ENCODE measurements at regions not wholly inside any gene's neighbourhood (a gene's known extent, or its start where the extent isn't known, plus 50 kb on each side); places are given as distances from the start of the nearest gene placed in this dataset.
A peak's percentile ranks its signal among the peaks of the same experiment; 100 is the strongest.

DNA sequence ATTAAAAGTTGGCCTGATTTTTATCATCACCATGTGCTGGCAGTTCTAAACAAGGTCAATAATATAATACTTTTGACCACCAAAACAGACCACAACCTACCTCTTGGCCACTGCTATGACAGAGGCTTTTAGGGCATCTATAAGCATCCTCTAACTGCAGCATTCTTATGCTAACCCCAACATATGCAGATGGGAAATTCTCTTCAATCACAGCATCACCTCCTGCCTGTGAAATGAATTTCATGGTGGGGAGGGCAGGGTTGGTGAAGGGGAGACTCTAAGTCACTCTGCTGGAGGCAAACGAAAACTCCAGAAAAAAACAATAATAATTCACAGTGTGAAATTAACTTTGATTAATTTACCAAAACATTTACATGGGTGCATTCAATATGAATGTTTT, 78.8 kb upstream of the FAR2 start:
- H3K9me3 Mint-ChIP-seq (ENCODE audit: unreplicated experiment): peaks cover 4% of the 10 kb centered on the region
- no peak for DNase-seq (ENCODE audit: extremely low spot score, unreplicated experiment)
- H3K36me3 Mint-ChIP-seq (ENCODE audit: unreplicated experiment): no peaks in the 10 kb centered on the region
- TF ChIP-seq, protein P1, sequence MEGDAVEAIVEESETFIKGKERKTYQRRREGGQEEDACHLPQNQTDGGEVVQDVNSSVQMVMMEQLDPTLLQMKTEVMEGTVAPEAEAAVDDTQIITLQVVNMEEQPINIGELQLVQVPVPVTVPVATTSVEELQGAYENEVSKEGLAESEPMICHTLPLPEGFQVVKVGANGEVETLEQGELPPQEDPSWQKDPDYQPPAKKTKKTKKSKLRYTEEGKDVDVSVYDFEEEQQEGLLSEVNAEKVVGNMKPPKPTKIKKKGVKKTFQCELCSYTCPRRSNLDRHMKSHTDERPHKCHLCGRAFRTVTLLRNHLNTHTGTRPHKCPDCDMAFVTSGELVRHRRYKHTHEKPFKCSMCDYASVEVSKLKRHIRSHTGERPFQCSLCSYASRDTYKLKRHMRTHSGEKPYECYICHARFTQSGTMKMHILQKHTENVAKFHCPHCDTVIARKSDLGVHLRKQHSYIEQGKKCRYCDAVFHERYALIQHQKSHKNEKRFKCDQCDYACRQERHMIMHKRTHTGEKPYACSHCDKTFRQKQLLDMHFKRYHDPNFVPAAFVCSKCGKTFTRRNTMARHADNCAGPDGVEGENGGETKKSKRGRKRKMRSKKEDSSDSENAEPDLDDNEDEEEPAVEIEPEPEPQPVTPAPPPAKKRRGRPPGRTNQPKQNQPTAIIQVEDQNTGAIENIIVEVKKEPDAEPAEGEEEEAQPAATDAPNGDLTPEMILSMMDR (IDR thresholded peaks at IDR 0.05): no peak
- H3K4me1 Mint-ChIP-seq (ENCODE audit: unreplicated experiment): peaks cover 15% of the 10 kb centered on the region
- no peak overlapping the region for H3K4me3 Mint-ChIP-seq (ENCODE audit: unreplicated experiment)
- H3K27me3 Mint-ChIP-seq (ENCODE audit: unreplicated experiment): no peaks in the 10 kb centered on the region
- H3K27ac Mint-ChIP-seq (ENCODE audit: unreplicated experiment): no peak overlapping the region

DNA sequence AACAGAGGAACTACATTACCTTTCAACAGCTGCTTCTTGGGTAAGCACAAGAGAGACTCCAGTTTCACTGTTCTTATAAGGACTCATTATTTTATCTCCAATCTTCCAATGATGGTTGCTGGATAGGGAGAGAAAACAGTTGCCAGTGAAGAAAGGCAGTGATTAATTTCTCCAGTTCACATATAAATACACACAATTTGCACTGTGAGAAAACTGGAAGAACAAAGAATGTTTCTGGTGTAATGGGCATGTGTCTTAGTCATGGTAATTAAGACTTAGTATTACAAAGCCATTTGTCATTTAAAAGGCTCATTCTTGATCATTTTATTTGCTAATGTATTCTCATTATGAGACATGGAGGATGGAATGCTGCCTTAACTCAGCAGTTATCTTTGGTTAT, 78.0 kb upstream of the FAR2 start:
- DNase-seq (ENCODE audit: extremely low spot score, unreplicated experiment): no peak

DNA sequence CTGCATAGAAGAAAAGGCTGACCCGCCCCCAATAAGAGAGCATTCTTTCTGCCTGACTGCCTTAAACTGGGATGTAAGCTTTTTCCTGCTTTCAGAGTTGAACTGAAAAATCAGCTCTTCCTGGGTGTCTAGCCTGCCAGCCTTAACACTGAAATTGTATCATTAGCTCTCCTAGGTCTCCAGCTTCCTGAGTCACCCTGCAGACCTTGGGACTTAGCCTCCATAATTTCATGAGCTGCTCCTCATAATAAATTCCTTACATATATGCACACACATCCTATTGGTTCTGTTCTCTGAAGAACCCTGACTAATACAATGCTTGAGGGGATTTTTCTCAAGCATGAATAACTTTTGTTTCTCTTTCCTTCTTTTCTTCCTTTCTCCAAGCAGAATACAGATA, 76.4 kb upstream of the FAR2 start:
- Mint-ChIP-seq H3K4me1 (ENCODE audit: unreplicated experiment) (peaks cover 16% of the 10 kb centered on the region), H3K9me3 (ENCODE audit: unreplicated experiment) (peaks cover 4% of the 10 kb centered on the region), H3K4me3 (ENCODE audit: unreplicated experiment) (no peak overlapping the region), H3K27ac (ENCODE audit: unreplicated experiment) (no peak overlapping the region), H3K27me3 (ENCODE audit: unreplicated experiment) (no peaks in the 10 kb centered on the region), H3K36me3 (ENCODE audit: unreplicated experiment) (no peaks in the 10 kb centered on the region)
- TF ChIP-seq, protein P1 (IDR thresholded peaks at IDR 0.05): no peak
- no peak for DNase-seq (ENCODE audit: extremely low spot score, unreplicated experiment)

More for the DNA sequence above, 78.0 kb upstream of the FAR2 start:
- Mint-ChIP-seq H3K27me3 (ENCODE audit: unreplicated experiment) (no peaks in the 10 kb centered on the region), H3K9me3 (ENCODE audit: unreplicated experiment) (peaks cover 4% of the 10 kb centered on the region), H3K36me3 (ENCODE audit: unreplicated experiment) (no peaks in the 10 kb centered on the region), H3K4me3 (ENCODE audit: unreplicated experiment) (no peak overlapping the region), H3K4me1 (ENCODE audit: unreplicated experiment) (peaks cover 16% of the 10 kb centered on the region), H3K27ac (ENCODE audit: unreplicated experiment) (no peak overlapping the region)
- TF ChIP-seq, protein P1 (IDR thresholded peaks at IDR 0.05): no peak

DNA sequence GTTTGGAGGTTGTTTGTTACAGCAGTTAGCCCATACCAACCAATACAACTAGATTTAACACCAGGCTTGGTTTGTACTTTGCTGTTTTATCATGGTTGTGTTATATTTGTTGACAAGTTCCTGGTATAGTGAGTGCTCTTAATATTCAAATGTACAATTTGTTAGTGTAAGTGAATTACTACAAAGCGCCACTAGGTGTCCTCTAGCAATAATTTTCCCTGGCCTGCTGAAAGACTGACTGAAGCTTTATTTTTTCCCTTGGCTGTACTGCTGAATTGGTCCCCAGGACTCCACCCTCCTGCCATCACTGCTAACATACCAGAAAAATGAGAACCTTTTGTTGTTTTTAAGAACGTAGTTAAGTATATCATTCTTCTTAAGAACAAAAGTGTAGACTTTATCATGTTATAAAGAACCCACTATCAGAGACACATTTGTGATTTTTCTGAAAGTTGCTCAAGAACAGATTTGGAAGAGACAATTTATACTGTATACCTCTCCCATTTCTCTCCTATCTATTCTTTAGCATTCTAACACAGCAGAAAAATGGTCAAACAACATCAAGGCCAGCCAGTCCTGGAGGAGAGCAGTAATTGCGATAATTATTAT, 75.3 kb upstream of the FAR2 start:
- DNase-seq (ENCODE audit: extremely low spot score, unreplicated experiment): no peak
- Mint-ChIP-seq H3K36me3 (ENCODE audit: unreplicated experiment) (no peaks in the 10 kb centered on the region), H3K4me1 (ENCODE audit: unreplicated experiment) (peaks cover 16% of the 10 kb centered on the region), H3K27ac (ENCODE audit: unreplicated experiment) (no peak overlapping the region), H3K4me3 (ENCODE audit: unreplicated experiment) (no peak overlapping the region), H3K27me3 (ENCODE audit: unreplicated experiment) (no peaks in the 10 kb centered on the region), H3K9me3 (ENCODE audit: unreplicated experiment) (peaks cover 4% of the 10 kb centered on the region)
- TF ChIP-seq, protein P1 (IDR thresholded peaks at IDR 0.05): peak; percentile 77

DNA sequence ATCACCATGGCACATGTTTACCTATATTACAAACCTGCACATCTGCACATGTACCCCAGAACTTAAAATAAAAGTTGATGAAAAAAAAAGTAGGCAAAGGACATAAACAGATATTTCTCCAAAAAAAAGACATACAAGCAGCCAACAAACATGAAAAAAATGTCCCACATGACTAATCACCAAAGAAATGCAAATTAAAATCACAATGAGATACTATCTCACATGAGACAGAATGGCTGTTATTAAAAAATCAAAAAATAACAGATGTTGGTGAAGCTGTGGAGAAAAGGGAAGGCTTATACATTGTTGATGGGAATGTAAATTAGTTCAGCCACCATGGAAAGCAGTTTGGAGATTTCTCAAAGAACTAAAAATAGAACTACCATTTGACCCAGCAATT, 68.0 kb upstream of the FAR2 start:
- TF ChIP-seq, protein P1 (IDR thresholded peaks at IDR 0.05): no peak
- no peak for DNase-seq (ENCODE audit: extremely low spot score, unreplicated experiment)
- no peaks in the 10 kb centered on the region for H3K9me3 Mint-ChIP-seq (ENCODE audit: unreplicated experiment)
- H3K27ac Mint-ChIP-seq (ENCODE audit: unreplicated experiment): no peak overlapping the region
- no peak overlapping the region for H3K4me3 Mint-ChIP-seq (ENCODE audit: unreplicated experiment)
- H3K36me3 Mint-ChIP-seq (ENCODE audit: unreplicated experiment): no peaks in the 10 kb centered on the region
- H3K27me3 Mint-ChIP-seq (ENCODE audit: unreplicated experiment): no peaks in the 10 kb centered on the region
- H3K4me1 Mint-ChIP-seq (ENCODE audit: unreplicated experiment): peaks cover 7% of the 10 kb centered on the region

All from osteocyte (in vitro differentiated cells).